HG02970 (cell line): ENCODE measurements at regions not wholly inside any gene's neighbourhood (a gene's known extent, or its start where the extent isn't known, plus 50 kb on each side); places are given as distances from the start of the nearest gene placed in this dataset.
"Not testable (repeated sequence)": the region's sequence is repeated elsewhere in the genome, so short reads cannot be mapped to it uniquely, and the experiment has no call there.

Experiments used
- ATAC-seq: cut with Tn5 transposase; IDR thresholded peaks from one replicate; pipeline ENCODE4 v1.9.1; 2021; ENCODE audit warnings: mild to moderate bottlenecking, moderate library complexity, moderate number of reproducible peaks; ENCODE audit not compliant: unreplicated experiment, low FRiP score

DNA sequence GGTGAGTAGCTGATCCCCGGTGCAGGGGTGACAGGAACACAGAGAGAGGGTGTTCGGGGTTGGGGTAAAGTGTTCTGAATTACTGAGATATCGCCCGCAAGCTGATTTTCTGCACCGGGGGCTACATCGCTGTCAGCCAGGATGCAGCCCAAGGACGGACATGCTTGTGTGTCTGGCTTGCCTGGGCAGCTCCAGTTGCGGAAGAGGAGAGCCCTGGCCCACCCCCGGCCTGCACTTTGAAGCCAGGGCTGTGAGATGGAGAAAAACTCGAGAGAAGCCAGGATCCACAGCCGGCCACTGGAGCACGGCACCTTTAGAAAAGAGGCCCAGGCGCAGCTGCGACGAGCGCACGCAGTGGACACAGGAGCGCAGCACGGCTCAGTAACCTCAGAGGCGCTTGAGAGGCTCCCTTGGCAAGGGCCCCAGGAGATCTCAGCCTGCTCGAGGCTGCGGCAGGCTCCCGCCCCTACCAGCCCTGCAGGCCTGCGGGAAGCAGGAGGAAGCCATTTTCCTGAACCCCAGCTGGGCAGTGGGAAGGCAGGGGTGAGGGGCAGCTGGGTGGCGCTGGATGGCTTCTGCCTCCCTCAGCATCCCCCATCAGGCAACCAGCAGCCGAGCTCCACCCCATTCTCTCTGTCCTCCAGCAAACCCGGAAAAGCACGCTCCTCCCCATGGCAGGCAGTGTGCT lies 59.2 kb downstream of the C9orf50 start:
- ATAC-seq = no peak

DNA sequence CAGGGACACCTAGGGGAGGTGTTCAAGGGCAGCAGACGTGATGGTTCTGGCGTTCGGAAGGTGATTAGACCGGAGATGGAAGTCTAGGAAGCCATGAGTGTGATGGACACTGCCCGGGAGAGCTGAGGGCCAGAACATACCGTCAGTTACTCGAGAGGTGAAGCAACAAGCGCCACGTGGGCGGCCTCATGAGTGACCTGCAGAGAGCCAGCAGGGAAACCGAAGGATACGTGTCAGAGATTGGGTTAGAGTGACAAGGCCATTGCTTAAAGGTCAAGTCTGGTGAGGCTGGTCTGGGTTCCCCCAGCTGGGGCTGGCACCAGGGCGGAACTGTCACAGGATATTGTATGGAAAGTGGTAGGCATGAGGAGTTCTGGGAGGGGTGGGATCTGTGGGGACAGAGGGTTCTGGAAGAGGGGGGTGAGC lies 60.0 kb downstream of the C9orf50 start:
- ATAC-seq = no peak

DNA sequence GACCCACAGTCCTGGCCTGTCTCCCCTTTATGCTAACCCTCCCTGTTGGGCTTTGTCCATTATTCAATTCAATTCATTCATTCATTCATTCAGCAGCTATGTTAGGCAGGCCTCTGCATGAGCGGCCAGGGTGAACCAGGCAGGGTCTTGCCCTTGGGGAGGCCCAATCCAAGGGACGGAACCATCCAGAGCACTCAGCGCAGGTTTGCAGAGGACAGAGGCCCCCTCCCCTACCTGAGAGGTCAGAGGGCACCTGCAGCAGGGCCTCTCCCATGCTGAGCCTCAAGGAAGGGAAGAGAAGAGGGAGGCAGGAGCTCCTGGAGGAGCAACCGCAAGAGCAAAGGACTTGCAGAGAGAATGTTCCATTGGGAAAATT lies 61.4 kb downstream of the C9orf50 start:
- ATAC-seq = no peak

DNA sequence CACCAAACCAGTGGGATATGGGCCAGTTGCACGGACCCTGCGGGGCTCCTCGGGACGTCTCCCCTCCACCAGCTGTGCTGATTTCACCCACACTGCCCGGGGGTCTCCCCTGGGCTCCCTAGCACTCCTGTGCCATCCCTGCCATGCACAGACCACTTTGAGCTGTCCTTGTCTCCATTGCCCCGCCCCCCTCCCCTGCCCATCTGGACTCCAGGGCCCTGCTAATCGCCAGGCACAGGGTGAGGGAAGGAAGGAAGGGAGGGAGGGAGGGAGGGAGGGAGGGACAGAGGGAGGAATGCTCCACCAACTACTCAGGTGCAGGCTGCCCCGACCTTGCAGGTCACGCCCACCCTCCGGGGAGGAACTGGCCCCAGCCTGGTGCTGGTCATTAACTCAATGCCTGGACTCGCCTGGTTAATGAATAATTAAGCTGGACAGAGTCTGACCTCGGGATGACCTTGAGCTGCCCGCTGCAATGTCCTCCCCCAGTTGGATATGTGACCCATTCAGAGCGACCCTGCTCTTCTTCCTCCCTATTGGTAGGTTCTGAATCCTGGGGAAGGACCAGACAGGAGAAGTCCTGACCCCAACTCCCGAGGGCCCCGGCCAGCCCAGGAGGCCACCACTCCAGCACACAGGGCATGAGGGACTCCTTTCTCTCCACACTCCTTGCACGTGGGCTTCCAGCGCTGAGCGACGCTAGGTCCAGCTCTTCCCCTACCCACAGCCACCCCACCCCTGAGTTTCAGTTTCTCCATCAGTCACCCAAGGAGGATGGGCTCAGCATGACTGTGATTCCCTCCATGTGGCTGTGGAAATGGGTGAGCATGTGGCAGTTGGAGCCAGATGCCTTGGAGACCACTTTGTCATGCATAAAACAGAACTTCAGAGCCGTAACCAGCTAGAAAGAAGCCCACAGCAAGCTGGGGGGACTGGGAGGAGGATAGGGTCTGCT lies 62.1 kb downstream of the C9orf50 start:
- ATAC-seq = no peak

DNA sequence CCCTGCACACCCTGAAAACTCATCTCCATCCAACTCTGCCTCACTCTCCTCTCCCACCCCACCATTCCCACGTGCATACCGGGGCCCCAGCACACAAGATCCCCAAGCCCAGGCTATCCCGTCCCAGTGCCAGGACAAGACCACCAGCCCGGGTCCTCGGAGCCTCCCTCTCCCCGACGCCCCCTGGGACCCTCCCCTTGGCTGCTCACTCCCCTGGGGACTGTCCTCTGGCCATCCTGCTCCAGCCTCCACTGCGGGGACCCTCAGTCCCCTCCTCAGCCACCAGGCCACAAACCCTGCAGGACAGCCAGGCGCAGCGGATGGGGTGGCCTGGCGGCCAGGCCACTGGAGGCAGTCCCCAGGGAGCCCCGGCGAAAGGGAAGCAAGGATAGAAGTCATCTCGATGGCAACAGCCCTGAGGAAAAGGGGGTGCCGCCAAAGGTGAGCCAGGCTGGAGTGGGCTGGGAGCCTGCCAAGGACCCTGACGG lies 62.8 kb downstream of the C9orf50 start:
- no peak for ATAC-seq

DNA sequence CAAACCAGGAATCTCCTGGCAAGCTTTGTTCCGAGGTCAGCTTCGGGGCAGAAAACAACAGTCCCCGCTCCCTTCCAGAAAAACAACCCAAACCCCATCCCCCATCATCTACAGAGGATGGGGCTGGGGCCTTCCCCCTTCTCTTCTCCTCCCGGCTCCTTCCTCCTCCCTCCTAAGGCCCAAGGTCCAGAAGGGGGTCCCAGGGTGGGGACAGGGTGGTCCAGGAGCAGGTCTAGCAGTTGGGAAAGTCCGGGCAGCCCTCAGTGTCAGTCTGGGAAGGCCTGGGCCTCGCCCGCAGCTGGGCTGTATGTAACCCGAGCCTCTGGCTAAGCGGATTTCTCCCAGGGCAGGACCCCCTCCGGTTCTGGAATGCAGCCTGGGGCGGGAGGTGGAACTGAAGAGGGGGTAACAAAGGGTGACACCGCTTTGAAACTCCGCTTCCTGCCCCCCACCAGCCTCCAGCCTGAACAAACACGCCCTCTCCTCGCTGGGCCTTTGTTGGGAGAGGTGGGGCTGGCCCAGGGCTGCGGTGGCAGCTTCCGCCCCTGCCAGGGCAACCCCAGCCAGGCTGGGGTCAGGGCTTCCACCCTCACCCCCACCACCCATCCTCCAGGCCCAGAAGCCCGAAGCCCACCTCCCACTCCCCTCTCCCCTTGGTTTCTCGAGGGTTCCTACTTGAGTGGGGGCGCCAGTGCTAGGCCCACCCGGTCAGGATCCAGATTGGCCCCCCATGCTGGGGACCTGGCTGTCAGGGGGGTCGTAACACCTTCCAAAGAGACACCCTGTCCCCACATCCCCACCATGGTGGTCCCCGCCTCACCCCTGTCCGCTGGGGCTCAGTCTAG lies 63.5 kb downstream of the C9orf50 start:
- ATAC-seq = no peak

DNA sequence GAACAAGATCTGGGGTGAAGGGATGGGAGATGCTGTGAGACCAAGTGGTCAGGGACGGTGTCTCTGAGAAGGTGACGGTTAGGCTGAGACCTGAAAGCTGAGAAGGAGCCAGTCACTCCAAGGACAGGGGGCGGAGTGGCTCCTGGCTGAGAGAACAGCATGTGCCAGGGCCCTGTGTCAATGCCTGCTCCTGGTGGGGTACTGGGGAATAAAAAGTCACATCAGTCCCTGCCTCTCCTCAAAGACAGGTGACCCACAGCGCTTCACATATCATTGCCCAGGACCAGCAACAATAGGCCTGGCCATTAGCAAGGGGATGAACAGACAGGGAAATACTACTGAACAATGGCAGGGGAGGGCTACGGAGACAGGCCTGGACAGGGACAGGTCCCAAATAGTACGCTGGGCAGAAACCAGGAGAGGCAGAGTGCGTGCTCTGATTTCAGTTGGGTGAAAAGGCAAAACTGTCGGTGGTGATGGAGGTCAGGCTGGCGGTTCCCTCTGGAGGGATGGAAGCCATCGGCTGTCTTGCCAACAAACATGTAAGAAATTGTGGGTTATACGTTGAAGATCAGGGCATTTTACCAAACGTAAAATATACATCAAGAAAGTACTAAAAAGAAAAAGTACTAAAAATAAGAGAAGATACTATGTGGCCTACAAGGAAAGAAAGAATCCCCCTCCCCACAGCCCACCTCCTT lies 64.3 kb downstream of the C9orf50 start:
- ATAC-seq = no peak

DNA sequence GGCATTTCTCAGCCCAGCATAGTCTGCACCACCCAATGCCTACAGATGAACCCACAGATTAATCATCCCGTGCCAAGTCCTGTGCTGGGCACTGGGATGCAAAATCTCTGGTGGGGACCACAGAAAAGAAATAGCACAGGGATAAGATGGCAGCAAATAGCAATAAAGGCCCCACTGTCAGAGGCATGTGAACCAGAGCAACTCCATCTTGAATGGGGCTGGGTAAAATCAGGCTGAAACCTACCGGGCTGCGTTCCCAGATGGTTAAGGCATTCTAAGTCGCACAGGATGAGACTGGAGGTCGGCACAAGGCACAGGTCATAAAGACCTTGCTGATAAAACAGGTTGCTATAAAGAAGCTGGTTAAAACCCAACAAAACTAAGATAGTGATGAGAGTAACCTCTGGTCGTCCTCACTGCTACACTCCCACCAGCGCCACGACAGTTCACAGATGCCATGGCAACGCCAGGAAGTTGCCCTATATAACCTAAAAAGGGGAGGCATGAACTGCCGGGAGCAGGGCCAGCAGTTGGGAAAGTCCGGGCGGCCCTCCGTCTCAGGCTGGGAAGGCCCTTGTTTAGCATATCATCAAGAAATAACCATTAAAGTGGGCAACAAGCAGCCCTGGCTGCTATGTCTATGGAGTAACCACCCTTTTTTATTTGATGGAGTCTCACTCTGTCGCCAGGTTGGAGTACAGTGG lies 65.2 kb downstream of the C9orf50 start:
- no peak for ATAC-seq

DNA sequence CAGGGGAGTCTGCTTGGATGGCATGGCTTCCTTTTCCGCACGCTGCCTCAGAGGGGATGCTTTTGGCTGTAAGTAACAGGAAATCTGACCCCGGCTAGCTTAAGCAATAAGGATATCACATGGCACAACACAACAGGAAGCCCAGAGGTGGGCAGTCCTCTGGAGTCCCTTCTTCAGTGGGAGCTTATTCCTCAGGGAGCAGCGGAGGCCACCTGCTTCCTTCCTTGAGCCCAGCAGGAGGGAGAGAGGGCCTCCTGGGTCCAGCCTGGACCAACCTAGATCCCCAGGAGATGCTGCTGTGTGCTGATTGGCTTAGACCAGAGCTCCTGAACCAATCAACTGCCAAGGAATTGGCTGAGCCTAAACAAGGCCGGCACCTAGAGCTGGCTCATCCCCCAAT lies 66.3 kb downstream of the C9orf50 start:
- no peak for ATAC-seq

DNA sequence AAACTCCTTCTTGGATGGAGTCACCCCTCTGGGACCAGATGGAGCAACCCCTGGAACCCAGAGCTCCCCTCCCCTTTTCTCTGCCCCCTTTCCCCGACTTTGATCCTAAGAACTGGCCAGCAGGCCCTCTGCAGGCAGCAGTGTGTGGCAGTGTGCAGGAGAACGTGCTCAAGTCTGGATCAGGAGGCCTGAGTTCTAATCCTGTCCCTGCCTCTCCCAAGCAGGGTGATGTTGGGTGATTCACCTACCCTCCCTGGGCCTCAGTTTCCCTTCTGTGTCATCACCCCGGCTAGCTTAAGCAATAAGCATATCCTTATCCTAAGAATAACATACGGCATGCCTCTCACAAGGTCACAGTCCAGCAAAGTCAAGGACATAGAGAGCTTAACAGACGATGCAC lies 67.6 kb downstream of the C9orf50 start:
- ATAC-seq = no peak

DNA sequence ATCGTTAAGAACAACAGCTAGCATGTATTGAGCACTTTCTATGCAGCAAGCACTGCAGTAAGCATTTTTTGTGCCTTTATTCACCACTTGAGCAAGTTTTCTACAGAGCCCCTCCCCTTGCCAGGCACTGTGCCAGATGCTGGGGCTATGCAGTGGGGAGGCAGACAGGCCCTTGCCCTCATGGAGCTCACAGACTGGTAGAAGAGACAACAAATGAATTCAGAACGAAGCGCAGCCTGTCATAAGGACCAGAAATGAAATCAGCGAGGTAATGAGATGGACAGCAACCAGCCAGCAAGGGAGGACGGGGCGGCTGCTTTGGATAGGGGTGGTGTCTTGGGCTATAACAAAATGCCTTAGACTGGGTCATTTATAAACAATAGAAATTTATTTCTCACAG lies 68.8 kb downstream of the C9orf50 start:
- ATAC-seq = no peak

DNA sequence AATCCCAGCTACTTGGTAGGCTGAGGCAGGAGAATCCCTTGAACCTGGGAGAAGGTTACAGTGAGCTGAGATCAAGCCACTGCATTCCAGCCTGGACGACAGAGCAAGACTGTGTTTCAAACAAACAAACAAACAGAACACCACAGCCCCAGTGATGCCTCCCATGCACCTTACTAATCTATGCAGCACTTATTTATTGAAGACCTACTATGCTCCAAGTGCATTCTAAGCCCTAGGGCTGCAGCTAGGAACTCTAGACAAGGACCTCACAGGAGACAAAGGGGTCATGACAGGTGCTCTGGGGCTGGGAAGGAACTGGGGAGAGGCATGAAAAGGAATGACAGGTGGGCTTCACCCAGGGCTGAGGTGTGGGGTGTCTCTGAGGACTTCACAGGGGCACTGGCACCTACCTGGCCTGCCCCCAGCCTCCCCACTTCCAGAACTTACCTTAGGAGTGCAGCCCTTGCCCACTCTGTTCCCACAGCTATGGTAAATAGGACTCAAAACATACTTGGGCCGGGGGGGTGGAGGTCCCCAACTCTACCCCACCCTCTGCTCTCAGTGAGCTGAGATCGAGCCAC lies 69.4 kb downstream of the C9orf50 start:
- ATAC-seq = no peak

DNA sequence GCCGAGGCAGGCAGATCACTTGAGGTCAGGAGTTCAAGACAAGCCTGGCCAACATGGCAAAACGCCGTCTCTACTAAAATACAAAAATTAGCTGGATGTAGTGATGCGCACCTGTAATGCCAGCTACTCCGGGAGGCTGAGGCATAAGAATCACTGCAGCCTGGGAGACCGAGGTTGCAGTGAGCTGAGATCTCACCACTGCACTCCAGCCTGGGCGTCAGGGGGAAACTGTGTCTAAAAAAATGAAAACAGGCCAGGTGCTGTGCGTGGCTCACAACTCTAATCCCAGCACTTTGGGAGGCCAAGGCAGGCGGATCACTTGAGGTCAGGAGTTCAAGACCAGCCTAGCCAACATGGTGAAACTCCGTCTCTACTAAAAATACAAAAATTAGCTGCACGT lies 69.9 kb downstream of the C9orf50 start:
- not testable (repeated sequence) for ATAC-seq

DNA sequence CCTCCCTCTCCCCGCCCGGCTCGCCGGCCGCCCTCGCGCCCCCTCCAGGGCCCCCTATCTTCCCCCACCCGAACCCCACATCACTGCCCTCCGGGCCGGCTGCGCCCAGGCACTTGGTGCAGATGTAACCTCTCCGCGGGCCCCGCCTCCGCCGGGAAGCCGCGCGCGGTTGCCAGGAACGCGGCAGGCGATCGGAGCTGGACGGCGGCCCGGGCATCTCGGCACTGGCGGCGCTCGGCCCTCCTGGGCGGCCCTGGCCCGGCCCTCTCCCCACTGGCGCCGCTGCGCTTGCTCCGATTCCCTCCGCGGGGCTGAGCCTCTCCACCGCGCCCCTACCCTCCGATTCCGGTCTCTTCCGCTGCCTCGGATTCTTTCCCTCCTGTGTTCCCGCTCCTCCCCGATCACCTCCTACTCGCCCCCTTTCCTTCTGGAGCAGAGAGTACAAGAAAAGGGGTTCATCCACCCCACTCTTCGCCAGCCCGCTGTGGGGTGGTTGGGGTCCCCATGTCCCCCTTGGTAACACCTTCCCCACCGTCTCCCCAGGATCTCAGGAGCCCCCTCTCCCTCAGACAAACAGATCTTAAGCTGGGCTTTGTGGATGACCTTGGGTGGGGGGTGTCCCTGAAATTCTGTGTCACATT lies 70.6 kb downstream of the C9orf50 start:
- ATAC-seq = no peak

DNA sequence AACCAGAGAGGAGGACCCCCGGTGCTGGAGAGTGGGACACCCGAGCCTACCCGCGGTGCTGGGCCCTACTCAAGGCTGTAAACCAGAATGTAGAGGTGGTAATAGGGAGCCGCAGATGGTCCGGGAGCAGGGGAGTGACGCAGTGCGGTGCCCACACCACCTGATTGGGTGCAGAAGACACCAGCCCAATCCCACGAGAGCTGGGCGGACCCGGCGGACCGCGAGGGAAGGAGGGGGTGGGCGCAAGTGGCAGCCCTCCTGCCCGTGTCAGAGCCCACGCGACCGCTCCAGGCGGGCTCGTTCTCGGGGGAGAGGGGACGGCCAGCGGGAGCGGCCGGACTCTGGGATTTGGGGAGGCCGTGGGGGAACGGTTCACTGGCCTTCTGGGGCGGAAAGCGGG lies 71.2 kb downstream of the C9orf50 start:
- no peak for ATAC-seq

DNA sequence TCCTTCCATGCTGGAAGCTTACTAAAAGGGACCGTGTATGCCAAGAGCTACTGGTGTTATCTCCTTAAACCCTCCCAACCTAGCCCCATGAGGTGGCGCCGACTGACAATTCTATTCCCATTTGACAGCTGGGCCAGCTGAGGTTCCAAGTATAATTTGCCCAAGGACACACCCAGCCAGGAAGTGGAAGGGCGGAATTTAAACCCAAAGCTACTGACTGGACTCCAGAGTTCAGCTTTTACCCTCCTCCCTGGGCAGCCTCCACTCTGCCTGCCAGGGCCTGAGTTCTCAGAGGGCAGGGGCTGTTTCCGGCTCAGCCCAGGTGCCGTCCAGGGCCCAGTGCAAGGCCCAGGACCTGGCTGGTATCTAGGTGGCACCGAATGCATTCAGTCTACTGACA lies 71.8 kb downstream of the C9orf50 start:
- ATAC-seq = no peak

DNA sequence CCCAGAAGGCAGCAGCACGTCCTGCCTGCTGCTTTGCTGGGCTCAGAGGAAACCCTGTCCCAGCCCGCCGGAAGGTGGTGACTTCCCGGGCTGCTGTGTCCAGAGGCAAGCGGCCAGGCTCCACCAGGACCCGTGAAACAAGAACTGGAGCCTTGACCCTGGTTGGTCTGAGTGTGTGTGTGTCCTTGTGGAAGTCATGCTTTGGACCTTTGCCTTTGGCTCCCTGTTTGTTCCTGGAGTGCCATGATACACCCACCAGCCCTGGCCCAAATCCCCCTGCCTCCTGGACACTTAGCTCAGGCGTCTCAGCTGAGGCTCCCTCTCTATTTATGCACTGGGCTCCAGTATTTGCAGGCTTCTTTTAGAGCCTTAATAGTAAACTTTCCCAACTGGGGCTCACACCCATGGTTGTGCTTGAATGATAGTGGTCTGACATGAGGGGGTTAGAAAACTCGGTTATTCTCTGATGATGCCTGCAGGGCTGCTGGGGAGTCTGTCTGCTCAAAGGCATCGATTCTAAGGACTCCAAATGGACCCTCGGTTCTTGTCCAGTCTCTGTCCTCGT lies 72.2 kb downstream of the C9orf50 start:
- no peak for ATAC-seq

DNA sequence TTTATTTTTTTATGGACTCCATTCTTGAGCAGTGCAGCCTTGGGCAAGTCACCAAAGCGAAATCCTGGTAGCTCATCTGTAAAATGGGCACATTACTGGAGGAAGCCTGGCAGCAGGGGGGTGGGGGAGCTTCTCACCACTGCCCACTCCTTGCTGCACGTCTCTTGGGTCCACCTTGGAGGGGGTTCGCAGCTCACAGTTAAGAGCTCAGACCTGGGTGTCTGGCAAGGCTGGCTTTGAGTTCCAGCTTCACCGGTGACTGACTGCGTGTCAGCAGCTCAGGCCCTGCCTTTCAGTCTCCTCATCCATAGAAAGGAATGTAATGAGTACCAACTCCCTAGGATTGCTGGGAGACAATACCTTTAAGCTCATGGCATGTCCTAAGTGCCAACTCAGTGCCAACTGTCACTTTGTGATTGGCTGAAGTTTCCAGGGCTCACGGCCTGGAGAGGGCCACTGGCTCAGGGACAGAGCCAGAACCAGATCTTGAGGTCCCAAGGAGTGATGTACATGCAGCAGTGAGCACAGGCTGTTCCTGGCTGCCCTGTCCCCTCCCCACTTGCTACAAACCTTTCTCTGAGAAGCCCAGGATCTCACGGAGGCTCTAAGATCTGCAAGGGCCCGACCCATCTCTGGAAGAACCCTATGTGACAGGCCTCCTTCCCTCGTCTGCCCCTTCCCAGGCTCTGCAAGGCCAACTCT lies 72.9 kb downstream of the C9orf50 start:
- no peak for ATAC-seq
